SK-N-SH treated with all-trans-retinoic acid at 6 μM for 48 hours (cell line): ENCODE measurements at regions not wholly inside any gene's neighbourhood (a gene's known extent, or its start where the extent isn't known, plus 50 kb on each side); places are given as distances from the start of the nearest gene placed in this dataset.

Experiments used
- ATAC-seq: fragments of 200-7000 bp; cut with Tn5 transposase; 3 replicates; pipeline ENCODE4 v1.9.1; 2020; ENCODE audit warnings: mild to moderate bottlenecking, moderate library complexity
- ARNTL ChIP-seq: fragments of 450-650 bp; formaldehyde crosslinking; IDR thresholded peaks from 2 replicates; pipeline ENCODE4 v1.5.0; 2020; ENCODE audit warnings: low read depth, mild to moderate bottlenecking, moderate library complexity, borderline replicate concordance
- BACH2 ChIP-seq: fragments of 250-450 bp; sonication (Bioruptor Pico); IDR thresholded peaks from 2 replicates; pipeline ENCODE4 v1.9.0; 2021; ENCODE audit warnings: mild to moderate bottlenecking, borderline replicate concordance
- CREB5 ChIP-seq: fragments of 250-450 bp; sonication (Bioruptor Pico); IDR thresholded peaks from 2 replicates; pipeline ENCODE4 v1.5.1; 2020; ENCODE audit warnings: low read depth, mild to moderate bottlenecking, moderate library complexity
- CSDC2 ChIP-seq: fragments of 250-450 bp; sonication (Bioruptor Pico); IDR thresholded peaks from 2 replicates; pipeline ENCODE4 v1.5.0; 2020; ENCODE audit warnings: mild to moderate bottlenecking, moderate library complexity
- CSRNP3 ChIP-seq: fragments of 250-450 bp; sonication (Bioruptor Pico); IDR thresholded peaks from 2 replicates; pipeline ENCODE4 v1.5.1; 2021; ENCODE audit warnings: mild to moderate bottlenecking, moderate library complexity
- GLIS3 ChIP-seq: fragments of 250-450 bp; sonication (Bioruptor Pico); IDR thresholded peaks from 2 replicates; pipeline ENCODE4 v1.5.0; 2020; ENCODE audit warnings: mild to moderate bottlenecking, moderate library complexity
- ISL1 ChIP-seq: fragments of 250-450 bp; sonication (Bioruptor Pico); IDR thresholded peaks from 2 replicates; pipeline ENCODE4 v2.1.2; 2022; ENCODE audit warnings: mild to moderate bottlenecking, moderate library complexity
- OSR1 ChIP-seq: fragments of 250-450 bp; sonication (Bioruptor Pico); IDR thresholded peaks from 2 replicates; pipeline ENCODE4 v1.8.0; 2022; ENCODE audit warnings: moderate library complexity, mild to moderate bottlenecking, inconsistent platforms
- PATZ1 ChIP-seq: fragments of 250-450 bp; sonication (Bioruptor Pico); IDR thresholded peaks from 2 replicates; pipeline ENCODE4 v1.8.0; 2020; ENCODE audit warnings: mild to moderate bottlenecking, moderate library complexity, borderline replicate concordance
- PPARA ChIP-seq: fragments of 250-450 bp; sonication (Bioruptor Pico); IDR thresholded peaks from 2 replicates; pipeline ENCODE4 v1.5.0; 2020; ENCODE audit warnings: mild to moderate bottlenecking, borderline replicate concordance
- SNAI2 ChIP-seq: fragments of 250-450 bp; sonication (Bioruptor Pico); IDR thresholded peaks from 2 replicates; pipeline ENCODE4 v1.5.0; 2020; ENCODE audit warnings: mild to moderate bottlenecking, moderate library complexity
- TCF4 ChIP-seq: fragments of 250-450 bp; sonication (Bioruptor Pico); IDR thresholded peaks from 2 replicates; pipeline ENCODE4 v1.8.0; 2021; ENCODE audit warnings: mild to moderate bottlenecking, moderate library complexity, borderline replicate concordance
- TOX ChIP-seq: fragments of 250-450 bp; sonication (Bioruptor Pico); IDR thresholded peaks from 2 replicates; pipeline ENCODE4 v1.8.0; 2021; ENCODE audit warnings: mild to moderate bottlenecking, moderate library complexity, borderline replicate concordance
- TSHZ2 ChIP-seq: fragments of 250-450 bp; sonication (Bioruptor Pico); IDR thresholded peaks from 2 replicates; pipeline ENCODE4 v1.5.0; 2020; ENCODE audit warnings: mild to moderate bottlenecking, moderate library complexity
- ZFP3 ChIP-seq: fragments of 250-450 bp; sonication (Bioruptor Pico); IDR thresholded peaks from 2 replicates; pipeline ENCODE4 v1.5.0; 2020; ENCODE audit warnings: mild to moderate bottlenecking, moderate library complexity
- ZFP30 ChIP-seq: fragments of 450-650 bp; formaldehyde crosslinking; IDR thresholded peaks from 2 replicates; pipeline ENCODE4 v1.5.0; 2022; ENCODE audit warnings: mild to moderate bottlenecking, moderate library complexity
- ZNF565 ChIP-seq: fragments of 450-650 bp; formaldehyde crosslinking; conservative IDR thresholded peaks from 2 replicates; pipeline ENCODE4 v1.5.0; 2020; ENCODE audit warnings: low read depth, mild to moderate bottlenecking, moderate library complexity
- ZNF70 ChIP-seq: fragments of 450-650 bp; formaldehyde crosslinking; IDR thresholded peaks from 2 replicates; pipeline ENCODE4 v1.5.0; 2020; ENCODE audit warnings: mild to moderate bottlenecking, moderate library complexity
- ZNF8 ChIP-seq: fragments of 450-650 bp; formaldehyde crosslinking; IDR thresholded peaks from 2 replicates; pipeline ENCODE4 v1.5.0; 2020; ENCODE audit warnings: mild to moderate bottlenecking, moderate library complexity
- TF ChIP-seq, protein P1 (sequence below): fragments of 250-450 bp; sonication (Bioruptor Pico); IDR thresholded peaks from 2 replicates; pipeline ENCODE4 v1.8.0; 2021; ENCODE audit warnings: low read depth, mild to moderate bottlenecking, moderate library complexity, borderline replicate concordance

DNA sequence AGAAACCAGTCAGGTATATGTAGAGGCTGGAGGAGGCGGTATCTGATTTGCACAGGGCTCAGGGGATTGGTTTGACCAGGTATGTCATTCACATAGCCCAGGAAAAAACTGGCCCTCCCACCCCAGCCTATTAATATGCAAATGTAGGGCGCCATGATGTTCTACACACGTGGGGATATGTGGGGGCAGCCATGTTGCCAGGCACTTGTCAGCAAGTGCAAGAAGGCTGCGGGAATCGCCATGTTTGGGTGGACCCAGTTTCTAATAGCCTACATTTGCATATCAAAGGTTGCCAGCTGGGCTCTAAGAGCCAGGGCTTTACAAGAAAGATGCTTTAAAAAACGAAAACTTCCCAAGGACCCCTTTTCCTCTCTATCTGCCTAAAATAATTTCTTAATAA is 335.1 kb downstream of the SMARCA1 start:
- no peak for ATAC-seq
- TF ChIP-seq CREB5 (no peak), ZFP30 (CRISPR knock-in tag) (no peak), ARNTL (no peak), CSRNP3 (CRISPR knock-in tag) (no peak), BACH2 (no peak), PPARA (no peak), ZNF8 (no peak), ZNF565 (CRISPR knock-in tag) (no peak), OSR1 (CRISPR knock-in tag) (no peak), ZFP3 (CRISPR knock-in tag) (no peak), TSHZ2 (CRISPR knock-in tag) (no peak), SNAI2 (no peak), GLIS3 (CRISPR knock-in tag) (no peak), TCF4 (CRISPR knock-in tag) (no peak), TOX (CRISPR knock-in tag) (no peak), PATZ1 (CRISPR knock-in tag) (no peak), ISL1 (no peak), CSDC2 (no peak)
- TF ChIP-seq, protein P1, sequence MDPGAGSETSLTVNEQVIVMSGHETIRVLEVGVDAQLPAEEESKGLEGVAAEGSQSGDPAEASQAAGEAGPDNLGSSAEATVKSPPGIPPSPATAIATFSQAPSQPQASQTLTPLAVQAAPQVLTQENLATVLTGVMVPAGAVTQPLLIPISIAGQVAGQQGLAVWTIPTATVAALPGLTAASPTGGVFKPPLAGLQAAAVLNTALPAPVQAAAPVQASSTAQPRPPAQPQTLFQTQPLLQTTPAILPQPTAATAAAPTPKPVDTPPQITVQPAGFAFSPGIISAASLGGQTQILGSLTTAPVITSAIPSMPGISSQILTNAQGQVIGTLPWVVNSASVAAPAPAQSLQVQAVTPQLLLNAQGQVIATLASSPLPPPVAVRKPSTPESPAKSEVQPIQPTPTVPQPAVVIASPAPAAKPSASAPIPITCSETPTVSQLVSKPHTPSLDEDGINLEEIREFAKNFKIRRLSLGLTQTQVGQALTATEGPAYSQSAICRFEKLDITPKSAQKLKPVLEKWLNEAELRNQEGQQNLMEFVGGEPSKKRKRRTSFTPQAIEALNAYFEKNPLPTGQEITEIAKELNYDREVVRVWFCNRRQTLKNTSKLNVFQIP: no peak

DNA sequence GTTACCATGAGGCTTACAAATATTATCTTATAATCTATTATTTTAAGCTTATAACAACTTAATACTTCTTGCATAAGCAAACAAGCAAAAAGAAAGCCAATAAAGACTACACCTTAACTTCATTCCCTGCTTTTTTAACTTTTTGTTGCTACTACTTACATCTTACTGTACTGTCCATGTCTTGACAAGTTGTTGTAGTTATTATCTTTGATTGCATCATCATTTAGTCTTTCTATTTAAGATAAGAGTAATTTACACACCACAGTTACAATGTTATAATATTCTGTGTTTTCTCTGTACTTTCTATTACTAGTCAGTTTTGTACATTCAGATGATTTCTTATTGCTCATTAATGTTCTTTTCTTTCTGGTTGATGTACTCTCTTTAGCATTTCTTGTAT is 346.6 kb downstream of the SMARCA1 start:
- no peak for TF ChIP-seq ZNF70 (CRISPR knock-in tag)
- ATAC-seq: no peak

GRCh38 chrX:129161108-129161507 is 362.2 kb downstream of the SMARCA1 start:
- TF ChIP-seq CREB5: no peak
- TF ChIP-seq PATZ1 (CRISPR knock-in tag): no peak
- ATAC-seq: no peak
